Mammary epithelial cell (primary cell): ENCODE measurements at regions not wholly inside any gene's neighbourhood (a gene's known extent, or its start where the extent isn't known, plus 50 kb on each side); places are given as distances from the start of the nearest gene placed in this dataset.

Experiments used
- CTCF ChIP-seq, 2 donors: IDR thresholded peaks in 1 of 2; conservative IDR thresholded peaks in 1 of 2; 2 replicates each; pipeline ENCODE4 v1.5.1; 2011 to 2012; ENCODE audit warnings: inconsistent platforms in 2 of 2, low read length in 2 of 2, mild to moderate bottlenecking in 2 of 2, control low read depth in 1 of 2, low read depth in 1 of 2; ENCODE audit not compliant: insufficient read depth in 1 of 2; ENCODE audit errors: extremely low read depth in 1 of 2
- EZH2 ChIP-seq: IDR thresholded peaks from 2 replicates; pipeline ENCODE4 v1.6.1; 2012; ENCODE audit warnings: low read length, inconsistent platforms, borderline replicate concordance

- TF ChIP-seq CTCF (conservative IDR thresholded peaks at IDR 0.05 in 1 of 2, IDR thresholded peaks at IDR 0.05 in 1 of 2; ENCODE audit: extremely low read depth in 1 of 2, insufficient read depth in 1 of 2, low read depth in 1 of 2, low read length in 2 of 2), result no peak
- no peak for TF ChIP-seq EZH2
These were observed 106.3 kb upstream of the ANO3 start for GRCh38 chr11:26225646-26226045.
